ENCODE measurements at regions not wholly inside any gene's neighbourhood (a gene's known extent, or its start where the extent isn't known, plus 50 kb on each side); places are given as distances from the start of the nearest gene placed in this dataset.

- no peak for TF ChIP-seq CTCF (conservative IDR thresholded peaks at IDR 0.05; ENCODE audit: low read length)
- no peak for TF ChIP-seq EZH2phosphoT487 (IDR thresholded peaks at IDR 0.05; ENCODE audit: borderline replicate concordance)
These were observed 385.9 kb downstream of the GPATCH2 start for GRCh38 chr1:217244971-217245370.

Measured in Loucy (cell line).